ENCODE measurements at regions not wholly inside any gene's neighbourhood (a gene's known extent, or its start where the extent isn't known, plus 50 kb on each side); places are given as distances from the start of the nearest gene placed in this dataset.
A peak's percentile ranks its signal among the peaks of the same experiment; 100 is the strongest.

DNA sequence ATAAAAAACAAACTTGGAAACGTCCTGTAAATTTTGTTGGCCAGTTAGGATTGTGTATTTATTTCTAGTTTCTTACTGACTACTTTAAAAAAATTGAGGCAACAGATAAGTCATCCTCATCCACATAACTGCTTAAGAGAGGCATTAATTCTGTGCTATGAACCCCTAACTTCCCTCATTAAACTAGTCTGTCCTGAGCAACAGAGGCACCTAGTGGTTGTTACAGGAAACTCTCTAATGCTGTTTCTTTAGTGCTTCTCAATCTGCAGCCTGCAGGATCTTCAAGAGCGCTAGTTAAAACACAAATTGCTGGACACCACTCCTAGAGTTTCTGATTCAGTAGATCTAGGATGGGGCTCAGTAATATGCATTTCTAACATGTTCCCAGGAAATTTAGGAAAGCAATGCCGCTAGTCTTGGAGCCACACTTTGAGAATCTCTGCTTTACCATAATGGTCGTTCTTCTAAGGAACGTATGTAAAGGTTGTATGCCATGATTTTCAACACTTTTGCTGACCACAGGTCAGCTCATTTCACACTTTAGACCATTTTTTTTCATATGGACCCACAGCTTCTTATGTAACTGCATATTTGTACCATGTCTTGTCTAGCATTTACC, 410.1 kb upstream of the SMARCA2 start:
- no peak overlapping the region for H3K4me3 ChIP-seq
- H3K27ac ChIP-seq = no peak overlapping the region
- H3K9me3 ChIP-seq (ENCODE audit: low read depth, low read length) = no peaks in the 10 kb centered on the region
- no peak overlapping the region for H3K9ac ChIP-seq (ENCODE audit: insufficient read length)
- TF ChIP-seq FOXP2 (optimal IDR thresholded peaks at IDR 0.05; ENCODE audit: control extremely low read depth, extremely low read length, insufficient read depth) (no peak), POLR2AphosphoS5 (IDR thresholded peaks at IDR 0.05; ENCODE audit: borderline replicate concordance, low read depth, low read length) (no peak), EZH2 (IDR thresholded peaks at IDR 0.05) (no peak)
- no peaks in the 10 kb centered on the region for H3K36me3 ChIP-seq (ENCODE audit: insufficient read depth, low read length)
- peak; percentile 44 for DNase-seq (ENCODE audit: low read depth, low spot score)

DNA sequence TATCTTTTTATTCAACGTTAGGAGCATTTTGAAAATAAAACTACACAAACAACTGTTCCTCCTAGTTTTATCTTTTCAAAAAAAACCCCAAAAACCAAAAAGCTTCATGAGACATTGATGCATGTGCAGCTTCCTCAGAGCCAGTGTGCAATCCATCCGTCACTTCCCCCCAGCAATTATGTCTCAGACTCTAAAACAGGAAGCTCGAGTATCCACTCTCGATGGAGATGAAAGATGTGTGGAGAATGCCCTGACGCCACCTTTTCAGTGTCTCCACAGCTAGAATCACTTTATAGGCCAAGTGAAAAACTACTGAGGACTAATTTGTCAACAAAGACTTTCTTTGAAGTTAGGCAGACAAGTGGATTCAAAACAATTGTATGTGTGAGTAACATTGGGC, 408.9 kb upstream of the SMARCA2 start:
- no peak overlapping the region for H3K9ac ChIP-seq (ENCODE audit: insufficient read length)
- TF ChIP-seq FOXP2 (optimal IDR thresholded peaks at IDR 0.05; ENCODE audit: control extremely low read depth, extremely low read length, insufficient read depth) (no peak), POLR2AphosphoS5 (IDR thresholded peaks at IDR 0.05; ENCODE audit: borderline replicate concordance, low read depth, low read length) (no peak), EZH2 (IDR thresholded peaks at IDR 0.05) (no peak)
- peak overlapping the region; percentile 35; the same call in 1 of the 2 replicates for H3K27ac ChIP-seq
- no peaks in the 10 kb centered on the region for H3K9me3 ChIP-seq (ENCODE audit: low read depth, low read length)
- H3K36me3 ChIP-seq (ENCODE audit: insufficient read depth, low read length) = no peaks in the 10 kb centered on the region
- DNase-seq (ENCODE audit: low read depth, low spot score) = peak; percentile 18
- H3K4me3 ChIP-seq = no peak overlapping the region

DNA sequence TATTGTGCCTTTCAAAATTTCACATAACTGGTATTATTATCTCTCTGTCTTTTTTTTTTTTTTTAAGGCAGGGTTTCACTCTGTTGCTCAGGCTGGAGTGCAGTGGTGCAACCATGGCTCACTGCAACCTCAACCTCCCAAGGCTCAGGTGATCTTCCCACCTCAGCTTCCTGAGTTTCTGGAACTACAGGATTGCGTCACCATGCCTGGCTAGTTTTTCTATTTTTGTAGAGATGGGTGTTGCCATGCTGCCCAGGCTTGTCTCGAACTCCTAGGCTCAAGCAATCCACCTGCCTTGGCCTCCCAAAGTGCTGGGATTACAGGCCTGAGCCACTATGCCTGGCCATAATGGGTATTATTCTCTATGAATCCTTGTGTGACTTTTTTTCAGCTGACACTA, 402.3 kb upstream of the SMARCA2 start:
- H3K27ac ChIP-seq = no peak overlapping the region
- no peak for TF ChIP-seq POLR2AphosphoS5 (IDR thresholded peaks at IDR 0.05; ENCODE audit: borderline replicate concordance, low read depth, low read length)
- TF ChIP-seq FOXP2 (optimal IDR thresholded peaks at IDR 0.05; ENCODE audit: control extremely low read depth, extremely low read length, insufficient read depth) = no peak
- TF ChIP-seq EZH2 (IDR thresholded peaks at IDR 0.05) = no peak
- H3K9ac ChIP-seq (ENCODE audit: insufficient read length) = no peak overlapping the region
- no peak overlapping the region for H3K4me3 ChIP-seq
- no peaks in the 10 kb centered on the region for H3K36me3 ChIP-seq (ENCODE audit: insufficient read depth, low read length)
- no peaks in the 10 kb centered on the region for H3K9me3 ChIP-seq (ENCODE audit: low read depth, low read length)
- no peak for DNase-seq (ENCODE audit: low read depth, low spot score)

DNA sequence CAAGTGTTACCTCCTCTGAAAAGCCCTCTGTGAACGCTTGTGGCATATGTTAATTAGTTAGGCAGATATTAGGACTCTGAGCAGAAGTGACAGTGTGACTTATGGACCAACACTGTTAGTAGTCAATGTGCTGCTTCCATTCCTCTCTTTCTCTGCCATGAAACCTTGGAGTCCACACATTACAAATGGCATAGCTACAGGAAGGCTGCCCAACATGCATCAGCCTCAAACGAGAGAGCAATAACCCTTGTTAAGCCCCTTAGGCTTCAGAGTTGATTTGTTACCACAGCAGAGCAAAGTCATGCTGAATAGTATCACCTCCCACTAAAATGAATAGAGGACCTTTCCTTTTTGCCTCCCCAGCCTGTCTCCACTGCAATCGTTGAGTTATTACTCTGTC, 397.7 kb upstream of the SMARCA2 start:
- no peak for DNase-seq (ENCODE audit: low read depth, low spot score)
- H3K36me3 ChIP-seq (ENCODE audit: insufficient read depth, low read length) = no peaks in the 10 kb centered on the region

DNA sequence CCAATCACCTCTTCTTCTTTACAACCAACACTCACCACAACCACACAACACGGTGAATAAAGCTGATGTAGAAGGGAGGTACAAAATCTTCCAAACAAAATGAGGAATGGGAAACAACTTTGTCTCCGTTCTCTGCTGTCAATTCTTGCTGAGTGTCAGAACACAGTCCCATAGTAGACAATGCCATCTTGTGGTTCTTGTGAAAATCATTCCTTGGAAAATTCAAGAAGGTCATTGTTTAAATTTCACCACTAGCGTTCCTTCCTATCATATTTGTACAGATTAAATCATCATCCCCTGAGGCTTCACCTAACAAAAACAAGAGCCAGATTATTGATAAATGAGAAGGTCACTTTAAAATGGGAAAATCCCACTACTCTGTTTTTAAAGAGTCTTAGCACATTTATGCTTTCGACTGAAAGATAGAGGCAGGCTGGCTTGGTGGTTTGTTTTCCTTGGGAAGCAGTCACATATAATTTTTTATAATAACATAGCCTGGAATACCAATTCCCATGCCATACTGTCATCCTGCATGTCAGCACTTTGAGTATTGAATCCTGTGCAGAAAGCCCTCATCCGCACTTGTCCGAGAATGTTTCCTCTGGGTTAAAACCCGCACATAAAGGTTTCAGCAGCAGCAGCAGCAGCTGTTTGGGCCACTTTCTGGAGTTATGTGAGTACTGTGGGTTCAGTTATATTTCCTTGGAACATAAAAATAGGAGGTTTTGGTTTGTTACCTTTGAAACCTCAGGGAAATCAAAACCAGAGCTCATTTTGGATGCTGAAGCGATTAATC, 395.0 kb upstream of the SMARCA2 start:
- DNase-seq (ENCODE audit: low read depth, low spot score) = peak; percentile 32
- H3K9ac ChIP-seq (ENCODE audit: insufficient read length) = no peak overlapping the region
- no peak overlapping the region for H3K27ac ChIP-seq
- no peaks in the 10 kb centered on the region for H3K9me3 ChIP-seq (ENCODE audit: low read depth, low read length)
- no peaks in the 10 kb centered on the region for H3K36me3 ChIP-seq (ENCODE audit: insufficient read depth, low read length)
- TF ChIP-seq FOXP2 (optimal IDR thresholded peaks at IDR 0.05; ENCODE audit: control extremely low read depth, extremely low read length, insufficient read depth) (no peak), EZH2 (IDR thresholded peaks at IDR 0.05) (no peak), POLR2AphosphoS5 (IDR thresholded peaks at IDR 0.05; ENCODE audit: borderline replicate concordance, low read depth, low read length) (no peak)
- H3K4me3 ChIP-seq = no peak overlapping the region

More for the DNA sequence above, 397.7 kb upstream of the SMARCA2 start:
- H3K4me3 ChIP-seq = no peak overlapping the region
- no peaks in the 10 kb centered on the region for H3K9me3 ChIP-seq (ENCODE audit: low read depth, low read length)
- H3K27ac ChIP-seq = no peak overlapping the region
- H3K9ac ChIP-seq (ENCODE audit: insufficient read length) = no peak overlapping the region
- TF ChIP-seq EZH2 (IDR thresholded peaks at IDR 0.05) (no peak), FOXP2 (optimal IDR thresholded peaks at IDR 0.05; ENCODE audit: control extremely low read depth, extremely low read length, insufficient read depth) (no peak), POLR2AphosphoS5 (IDR thresholded peaks at IDR 0.05; ENCODE audit: borderline replicate concordance, low read depth, low read length) (no peak)

DNA sequence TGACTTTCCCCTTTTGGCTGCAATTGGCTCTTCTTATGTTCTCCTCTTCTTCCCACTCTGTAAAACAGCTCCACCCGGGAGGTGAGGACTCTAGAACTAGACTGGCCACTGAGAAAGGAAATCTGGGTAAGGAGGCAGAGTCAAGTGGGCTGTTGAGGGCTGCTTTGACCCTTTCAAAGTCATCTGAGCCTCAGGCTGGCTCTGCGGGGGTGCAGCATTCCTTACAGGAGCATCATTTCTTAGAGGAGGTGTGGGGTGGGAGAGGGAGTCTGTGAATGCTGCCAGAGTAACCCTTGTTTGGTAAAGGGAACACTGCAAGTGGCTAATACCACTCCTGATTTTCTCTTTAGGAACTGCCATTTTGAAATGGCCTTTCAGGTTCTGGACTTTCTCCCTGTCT, 377.7 kb upstream of the SMARCA2 start:
- H3K9me3 ChIP-seq (ENCODE audit: low read depth, low read length) = no peaks in the 10 kb centered on the region
- TF ChIP-seq POLR2AphosphoS5 (IDR thresholded peaks at IDR 0.05; ENCODE audit: borderline replicate concordance, low read depth, low read length) = no peak
- TF ChIP-seq FOXP2 (optimal IDR thresholded peaks at IDR 0.05; ENCODE audit: control extremely low read depth, extremely low read length, insufficient read depth) = no peak
- no peak for TF ChIP-seq EZH2 (IDR thresholded peaks at IDR 0.05)
- no peak for DNase-seq (ENCODE audit: low read depth, low spot score)
- H3K4me3 ChIP-seq = no peak overlapping the region
- no peaks in the 10 kb centered on the region for H3K36me3 ChIP-seq (ENCODE audit: insufficient read depth, low read length)
- H3K9ac ChIP-seq (ENCODE audit: insufficient read length) = no peak overlapping the region
- H3K27ac ChIP-seq = no peak overlapping the region

DNA sequence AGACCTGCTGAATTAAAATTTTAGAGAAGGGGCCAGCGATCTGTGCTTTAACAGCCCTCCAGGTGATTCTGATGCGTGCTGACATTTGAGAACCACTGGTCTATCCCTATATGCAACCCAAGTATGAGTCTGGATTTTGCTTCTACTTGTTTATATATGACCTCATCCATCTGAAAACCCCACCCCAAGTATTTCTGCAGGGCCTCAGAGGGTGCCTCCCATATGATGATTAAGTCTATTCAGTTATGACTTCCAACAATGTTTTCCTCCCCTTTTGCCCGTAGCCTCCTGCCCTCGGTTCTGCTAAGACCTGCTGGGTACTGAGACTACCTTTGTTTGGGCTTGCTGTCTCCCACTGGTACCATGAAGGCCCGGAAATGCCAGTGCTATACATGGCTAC, 376.0 kb upstream of the SMARCA2 start:
- TF ChIP-seq FOXP2 (optimal IDR thresholded peaks at IDR 0.05; ENCODE audit: control extremely low read depth, extremely low read length, insufficient read depth) (no peak), EZH2 (IDR thresholded peaks at IDR 0.05) (no peak)

DNA sequence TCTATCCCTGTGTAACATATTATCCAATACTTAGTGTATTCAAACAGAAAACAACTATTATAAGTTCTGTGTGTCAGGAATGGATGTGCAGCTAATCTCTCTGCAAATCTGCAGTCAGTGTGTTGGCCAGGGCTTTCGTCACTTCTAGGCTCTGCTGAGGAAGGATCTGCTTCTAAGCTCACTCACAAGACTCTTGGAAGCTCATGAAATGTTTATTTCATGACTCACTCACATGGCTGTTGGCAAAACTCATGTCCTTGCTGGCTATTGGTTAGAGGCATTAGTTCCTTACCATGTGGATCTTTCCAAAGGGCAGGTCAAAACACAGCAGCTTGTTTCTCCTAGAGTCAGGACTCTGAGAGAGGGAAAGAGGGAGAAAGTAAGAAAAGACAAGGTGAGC, 367.4 kb upstream of the SMARCA2 start:
- no peak for DNase-seq (ENCODE audit: low read depth, low spot score)
- TF ChIP-seq POLR2AphosphoS5 (IDR thresholded peaks at IDR 0.05; ENCODE audit: borderline replicate concordance, low read depth, low read length) (no peak), FOXP2 (optimal IDR thresholded peaks at IDR 0.05; ENCODE audit: control extremely low read depth, extremely low read length, insufficient read depth) (no peak), EZH2 (IDR thresholded peaks at IDR 0.05) (no peak)
- Histone ChIP-seq H3K27ac (no peak overlapping the region), H3K9ac (ENCODE audit: insufficient read length) (no peak overlapping the region), H3K9me3 (ENCODE audit: low read depth, low read length) (no peaks in the 10 kb centered on the region), H3K36me3 (ENCODE audit: insufficient read depth, low read length) (no peaks in the 10 kb centered on the region), H3K4me3 (no peak overlapping the region)

More for the DNA sequence above, 376.0 kb upstream of the SMARCA2 start:
- no peak overlapping the region for H3K4me3 ChIP-seq
- no peaks in the 10 kb centered on the region for H3K9me3 ChIP-seq (ENCODE audit: low read depth, low read length)
- no peak overlapping the region for H3K27ac ChIP-seq
- no peak for DNase-seq (ENCODE audit: low read depth, low spot score)
- no peak overlapping the region for H3K9ac ChIP-seq (ENCODE audit: insufficient read length)
- no peaks in the 10 kb centered on the region for H3K36me3 ChIP-seq (ENCODE audit: insufficient read depth, low read length)
